Astrocyte (in vitro differentiated cells and primary cell): ENCODE measurements at regions not wholly inside any gene's neighbourhood (a gene's known extent, or its start where the extent isn't known, plus 50 kb on each side); places are given as distances from the start of the nearest gene placed in this dataset.
A peak's percentile ranks its signal among the peaks of the same experiment; 100 is the strongest.

Experiments
- DNase-seq: peaks from one replicate; pipeline ENCODE4 v3.0.0-alpha.2; 2010; ENCODE audit warnings: low read depth
- FAIRE-seq: peaks from 2 replicates; lab custom pipeline; 2011; peaks lifted over from hg19 to GRCh38; lab: Jason Lieb, UNC
- H2AFZ ChIP-seq: 2 replicates; pipeline ENCODE4 v1.6.0; 2012; ENCODE audit warnings: low read depth, low read length, inconsistent platforms
- H3K27ac ChIP-seq: 2 replicates; pipeline ENCODE4 v1.5.1; 2011; ENCODE audit warnings: low read depth, low read length, inconsistent platforms
- H3K27me3 ChIP-seq: 2 replicates; pipeline ENCODE4 v1.6.0; 2011; ENCODE audit warnings: low read length, inconsistent platforms; ENCODE audit not compliant: insufficient read depth
- H3K36me3 ChIP-seq: 2 replicates; pipeline ENCODE4 v1.5.1; 2011; ENCODE audit warnings: low read length, inconsistent platforms; ENCODE audit not compliant: insufficient read depth
- H3K4me1 ChIP-seq: 2 replicates; pipeline ENCODE4 v1.5.1; 2011; ENCODE audit warnings: low read length, inconsistent platforms; ENCODE audit not compliant: insufficient read depth
- H3K4me2 ChIP-seq: 2 replicates; pipeline ENCODE4 v1.6.0; 2012; ENCODE audit warnings: low read length, inconsistent platforms
- H3K4me3 ChIP-seq: 2 replicates; pipeline ENCODE4 v1.5.1; 2011; ENCODE audit warnings: low read depth, mild to moderate bottlenecking, low read length, inconsistent platforms; ENCODE audit not compliant: insufficient read depth
- H3K79me2 ChIP-seq: 2 replicates; pipeline ENCODE4 v1.6.0; 2012; ENCODE audit warnings: mild to moderate bottlenecking, low read length, inconsistent platforms; ENCODE audit not compliant: insufficient read depth
- H3K9ac ChIP-seq: 2 replicates; pipeline ENCODE4 v1.6.0; 2012; ENCODE audit warnings: mild to moderate bottlenecking, low read length, inconsistent platforms
- H3K9me3 ChIP-seq: 2 replicates; pipeline ENCODE4 v1.5.1; 2012; ENCODE audit warnings: low read depth, mild to moderate bottlenecking, low read length, inconsistent platforms; ENCODE audit not compliant: insufficient read depth
- H4K20me1 ChIP-seq: 2 replicates; pipeline ENCODE4 v1.6.0; 2012; ENCODE audit warnings: low read length, inconsistent platforms; ENCODE audit not compliant: insufficient read depth
- H3K27ac Mint-ChIP-seq: one replicate; pipeline ENCODE4 v1.8.0; 2021; ENCODE audit warnings: mild to moderate bottlenecking, mixed read lengths; ENCODE audit not compliant: unreplicated experiment
- H3K27me3 Mint-ChIP-seq: one replicate; pipeline ENCODE4 v1.8.0; 2021; ENCODE audit warnings: low read depth, mixed read lengths; ENCODE audit not compliant: unreplicated experiment
- H3K36me3 Mint-ChIP-seq: one replicate; pipeline ENCODE4 v1.8.0; 2021; ENCODE audit warnings: low read depth, mixed read lengths; ENCODE audit not compliant: unreplicated experiment
- H3K4me1 Mint-ChIP-seq: one replicate; pipeline ENCODE4 v1.8.0; 2021; ENCODE audit warnings: low read depth, mixed read lengths; ENCODE audit not compliant: unreplicated experiment
- H3K4me3 Mint-ChIP-seq: one replicate; pipeline ENCODE4 v1.8.0; 2021; ENCODE audit warnings: mild to moderate bottlenecking, moderate library complexity, mixed read lengths; ENCODE audit not compliant: unreplicated experiment
- H3K9me3 Mint-ChIP-seq: one replicate; pipeline ENCODE4 v1.8.0; 2021; ENCODE audit warnings: mild to moderate bottlenecking, mixed read lengths; ENCODE audit not compliant: unreplicated experiment
- CTCF ChIP-seq: IDR thresholded peaks from 2 replicates; pipeline ENCODE4 v1.5.1; 2011; ENCODE audit warnings: low read depth, mild to moderate bottlenecking, inconsistent platforms, low read length, moderate library complexity; ENCODE audit not compliant: insufficient read depth
- EZH2 ChIP-seq: IDR thresholded peaks from 2 replicates; pipeline ENCODE4 v1.6.1; 2012; ENCODE audit warnings: mild to moderate bottlenecking, low read length, inconsistent platforms; ENCODE audit not compliant: insufficient read depth

GRCh38 chr22:22060200-22061084, 77.9 kb upstream of the TOP3B start:
- no peaks in the 10 kb centered on the region for H3K36me3 ChIP-seq
- no peaks in the 10 kb centered on the region for H3K79me2 ChIP-seq
- Mint-ChIP-seq H3K27me3 (peaks cover 26% of the 10 kb centered on the region), H3K27ac (no peak overlapping the region), H3K4me3 (no peak overlapping the region), H3K4me1 (peaks cover 2% of the 10 kb centered on the region), H3K9me3 (peaks cover 2% of the 10 kb centered on the region), H3K36me3 (no peaks in the 10 kb centered on the region)
- DNase-seq = no peak
- H3K27me3 ChIP-seq = peaks cover 20% of the 10 kb centered on the region
- no peak overlapping the region for H3K9ac ChIP-seq
- H3K27ac ChIP-seq = no peak overlapping the region
- peak overlapping the region; percentile 43 for H2AFZ ChIP-seq
- TF ChIP-seq CTCF (peak; percentile 34), EZH2 (no peak)
- no peaks in the 10 kb centered on the region for H3K9me3 ChIP-seq
- no peak overlapping the region for H3K4me3 ChIP-seq
- no peak overlapping the region for H3K4me2 ChIP-seq
- H3K4me1 ChIP-seq = no peaks in the 10 kb centered on the region
- FAIRE-seq = no peak
- no peaks in the 10 kb centered on the region for H4K20me1 ChIP-seq

GRCh38 chr22:22059291-22060002, 76.9 kb upstream of the TOP3B start:
- FAIRE-seq = no peak
- Mint-ChIP-seq H3K27me3 (peaks cover 23% of the 10 kb centered on the region), H3K4me3 (no peak overlapping the region)

More at GRCh38 chr22:22059291-22060002, 76.9 kb upstream of the TOP3B start:
- Histone ChIP-seq H2AFZ (no peak overlapping the region), H3K4me3 (no peak overlapping the region), H3K9me3 (no peaks in the 10 kb centered on the region), H3K36me3 (no peaks in the 10 kb centered on the region), H3K27ac (no peak overlapping the region), H3K4me1 (no peaks in the 10 kb centered on the region), H3K27me3 (peaks cover 14% of the 10 kb centered on the region), H3K4me2 (no peak overlapping the region), H3K79me2 (no peaks in the 10 kb centered on the region), H4K20me1 (no peaks in the 10 kb centered on the region), H3K9ac (no peak overlapping the region)
- H3K27ac Mint-ChIP-seq = no peak overlapping the region
- TF ChIP-seq CTCF = no peak
- no peak for TF ChIP-seq EZH2
- no peak for DNase-seq
- H3K4me1 Mint-ChIP-seq = peaks cover 2% of the 10 kb centered on the region
- no peaks in the 10 kb centered on the region for H3K9me3 Mint-ChIP-seq
- no peaks in the 10 kb centered on the region for H3K36me3 Mint-ChIP-seq
